ENCODE measurements at regions not wholly inside any gene's neighbourhood (a gene's known extent, or its start where the extent isn't known, plus 50 kb on each side); places are given as distances from the start of the nearest gene placed in this dataset.

DNA sequence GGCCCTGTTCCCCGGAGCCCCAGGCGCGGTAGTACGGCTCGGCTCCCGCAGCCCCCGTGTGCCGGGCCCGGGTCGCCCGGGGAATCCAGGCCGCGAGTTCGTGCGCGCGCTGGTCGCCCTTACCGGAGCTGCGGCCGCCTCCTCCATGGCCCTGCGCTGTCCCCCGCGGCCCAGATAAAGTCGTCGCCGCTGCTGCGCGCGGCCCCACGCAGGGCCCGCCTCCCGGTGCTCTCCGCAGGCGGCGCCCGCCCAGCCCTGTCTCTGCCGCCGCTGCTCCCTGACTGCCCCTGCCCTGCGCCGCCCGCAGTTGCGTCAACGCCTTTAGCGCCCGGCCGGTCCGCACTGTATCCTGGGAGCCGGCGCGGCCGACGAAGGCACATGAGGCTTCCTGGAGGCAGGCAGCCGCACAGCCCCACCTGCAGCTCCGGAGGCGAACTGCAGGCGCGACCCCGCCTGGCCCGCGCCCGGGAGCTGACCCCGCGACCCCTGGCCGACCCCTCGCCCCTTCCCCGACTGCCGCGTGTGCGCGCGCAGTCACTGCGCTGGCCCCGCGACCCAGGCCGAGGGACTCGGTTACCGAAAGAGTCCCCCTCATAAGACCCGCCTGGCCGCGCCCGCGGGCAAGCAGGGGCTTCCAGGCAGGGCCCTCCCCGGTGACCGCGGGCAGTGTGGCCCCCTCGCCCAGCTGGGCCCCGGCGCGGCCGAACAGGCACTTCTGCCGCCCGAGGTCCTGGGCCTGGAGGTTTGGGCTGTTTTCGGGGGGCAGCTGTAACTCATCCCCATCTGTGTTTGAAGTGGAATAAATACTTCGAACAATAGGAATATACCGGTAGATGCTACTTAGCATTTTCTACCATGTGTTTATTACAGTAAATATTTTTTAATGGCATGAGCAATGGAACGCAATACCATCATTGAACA lies 127.1 kb upstream of the ZNF746 start:
- Histone ChIP-seq H4K20me1 (ENCODE audit: control insufficient read depth, insufficient read depth, low read length, poor library complexity, severe bottlenecking) (peaks cover 42% of the 10 kb centered on the region), H3K27ac (ENCODE audit: low read length in 2 of 2) (peak overlapping the region; percentile 48 to 78), H3K4me2 (replicated peaks; ENCODE audit: low read depth, low read length, poor library complexity, severe bottlenecking) (peak overlapping the region; percentile 91), H3K4me3 (ENCODE audit: control extremely low read depth in 1 of 5, extremely low read depth in 1 of 5, insufficient read depth in 1 of 5, low read depth in 2 of 5, low read length in 4 of 5) (peak overlapping the region; percentile 38 to 81 (median 76)), H2AFZ (ENCODE audit: insufficient read depth, low read depth, low read length, poor library complexity, severe bottlenecking) (peak overlapping the region; percentile 90), H3K4me1 (ENCODE audit: control insufficient read depth in 2 of 2, insufficient read depth in 2 of 2, low read length in 2 of 2) (peaks cover 25 to 33% of the 10 kb centered on the region in 2 donors), H3K79me2 (ENCODE audit: control insufficient read depth, insufficient read depth, low read length) (peaks cover 40% of the 10 kb centered on the region), H3K36me3 (replicated peaks in 1 of 2; ENCODE audit: control extremely low read depth in 1 of 2, control insufficient read depth in 1 of 2, extremely low read depth in 1 of 2, insufficient read depth in 2 of 2, low read length in 1 of 2) (peaks cover 3 to 16% of the 10 kb centered on the region in 2 experiments), H3K9me3 (ENCODE audit: control extremely low read depth in 1 of 3, control insufficient read depth in 2 of 3, insufficient read depth in 1 of 3, low read length in 2 of 3) (no peaks in the 10 kb centered on the region), H3K9ac (ENCODE audit: low read length) (peak overlapping the region; percentile 74), H3K27me3 (replicated peaks in 1 of 4; ENCODE audit: control extremely low read depth in 1 of 4, control insufficient read depth in 3 of 4, insufficient read depth in 4 of 4, low read length in 3 of 4) (peaks cover 0 to 3% (median 0%) of the 10 kb centered on the region in 4 experiments)
- Mint-ChIP-seq H3K4me1 (peaks cover 39% of the 10 kb centered on the region), H3K27me3 (peaks cover 9% of the 10 kb centered on the region), H3K27ac (peak overlapping the region; percentile 93), H3K9me3 (ENCODE audit: insufficient read depth) (no peaks in the 10 kb centered on the region), H3K4me3 (peak overlapping the region; percentile 95)
- ChIA-PET CTCF (interaction anchor here (0.8 to 3.9 kb wide), 17 partner anchors 12 to 429 kb away, joined by 3 to 27 read pairs (median 4); partner anchors contain the start of genes ZNF282, ZNF777, ZNF783 and ZNF862), POLR2A (interaction anchor here (0.6 to 1.4 kb wide), 4 partner anchors 23 to 363 kb away, joined by 3 to 9 read pairs (median 3); partner anchors contain the start of gene ZNF783)
- ATAC-seq (ENCODE audit: low read depth) (peak; percentile 90), DNase-seq (peak; percentile 94)
- intact Hi-C loops (cut with micrococcal nuclease): loop anchor here (1.0 to 5.0 kb wide), 10 partner anchors 24 to 498 kb away; partner anchors contain the start of genes ZNF212, ZNF398, ZNF425 and ZNF746
- no peak for TF ChIP-seq EZH2 (IDR thresholded peaks at IDR 0.05; ENCODE audit: borderline replicate concordance, insufficient read depth, low read depth, low read length, poor library complexity, severe bottlenecking)
- TF ChIP-seq, protein P1, sequence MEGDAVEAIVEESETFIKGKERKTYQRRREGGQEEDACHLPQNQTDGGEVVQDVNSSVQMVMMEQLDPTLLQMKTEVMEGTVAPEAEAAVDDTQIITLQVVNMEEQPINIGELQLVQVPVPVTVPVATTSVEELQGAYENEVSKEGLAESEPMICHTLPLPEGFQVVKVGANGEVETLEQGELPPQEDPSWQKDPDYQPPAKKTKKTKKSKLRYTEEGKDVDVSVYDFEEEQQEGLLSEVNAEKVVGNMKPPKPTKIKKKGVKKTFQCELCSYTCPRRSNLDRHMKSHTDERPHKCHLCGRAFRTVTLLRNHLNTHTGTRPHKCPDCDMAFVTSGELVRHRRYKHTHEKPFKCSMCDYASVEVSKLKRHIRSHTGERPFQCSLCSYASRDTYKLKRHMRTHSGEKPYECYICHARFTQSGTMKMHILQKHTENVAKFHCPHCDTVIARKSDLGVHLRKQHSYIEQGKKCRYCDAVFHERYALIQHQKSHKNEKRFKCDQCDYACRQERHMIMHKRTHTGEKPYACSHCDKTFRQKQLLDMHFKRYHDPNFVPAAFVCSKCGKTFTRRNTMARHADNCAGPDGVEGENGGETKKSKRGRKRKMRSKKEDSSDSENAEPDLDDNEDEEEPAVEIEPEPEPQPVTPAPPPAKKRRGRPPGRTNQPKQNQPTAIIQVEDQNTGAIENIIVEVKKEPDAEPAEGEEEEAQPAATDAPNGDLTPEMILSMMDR (IDR thresholded peaks at IDR 0.05): peak; percentile 93
- under 1% methylated on average over 89 of the region's 97 CpGs for WGBS (ENCODE audit: insufficient coverage)
